ENCODE measurements at regions not wholly inside any gene's neighbourhood (a gene's known extent, or its start where the extent isn't known, plus 50 kb on each side); places are given as distances from the start of the nearest gene placed in this dataset.

GRCh38 chr1:5485436-5485835 lies 506.8 kb downstream of the NPHP4 start:
- TF ChIP-seq CTCF (IDR thresholded peaks at IDR 0.05) (no peak), POLR2A (IDR thresholded peaks at IDR 0.05) (no peak), POLR2AphosphoS5 (IDR thresholded peaks at IDR 0.05) (no peak), EP300 (IDR thresholded peaks at IDR 0.05; ENCODE audit: low read depth) (no peak)
